GM10248 (cell line): ENCODE measurements at regions not wholly inside any gene's neighbourhood (a gene's known extent, or its start where the extent isn't known, plus 50 kb on each side); places are given as distances from the start of the nearest gene placed in this dataset.

ENCODE experiments used
- CTCF ChIA-PET: fragments of 300-600 bp; sonication (Branson Sonifier 250); formaldehyde crosslinking; extraction: SDS; loops from one replicate; lab custom pipeline; 2021; ENCODE audit warnings: antibody characterized with exemption; lab: Yijun Ruan, JAX
- POLR2A ChIA-PET: fragments of 350-650 bp; sonication (Branson Sonifier 250); formaldehyde crosslinking; extraction: SDS; loops from one replicate; lab custom pipeline; 2020; ENCODE audit warnings: antibody characterized with exemption; lab: Yijun Ruan, JAX
- DNase-seq: peaks from one replicate; pipeline ENCODE4 v3.0.0; 2012; ENCODE audit errors: extremely low spot score
- CTCF ChIP-seq: IDR thresholded peaks from 2 replicates; pipeline ENCODE4 v1.5.1; 2012; ENCODE audit warnings: mild to moderate bottlenecking, low read depth; ENCODE audit errors: extremely low read depth, missing control alignments, control extremely low read depth

- no peak for DNase-seq
- CTCF ChIA-PET, result interaction anchor here (1.0 to 1.5 kb wide), 5 partner anchors 9 to 465 kb away, joined by 3 to 7 read pairs (median 4); no protein-coding TSS in a partner anchor
- POLR2A ChIA-PET, result no interaction called here
- no peak for TF ChIP-seq CTCF
Measured at GRCh38 chr5:174328631-174329299, 283.3 kb downstream of the NSG2 start.

GRCh38 chr5:174329738-174330137, 284.2 kb downstream of the NSG2 start:
- ChIA-PET POLR2A (no interaction called here), CTCF (interaction anchor here (1.4 to 1.5 kb wide), 4 partner anchors 10 to 284 kb away, joined by 3 to 7 read pairs (median 6); partner anchors contain the start of gene NSG2)
- no peak for TF ChIP-seq CTCF
- DNase-seq, result no peak

DNA sequence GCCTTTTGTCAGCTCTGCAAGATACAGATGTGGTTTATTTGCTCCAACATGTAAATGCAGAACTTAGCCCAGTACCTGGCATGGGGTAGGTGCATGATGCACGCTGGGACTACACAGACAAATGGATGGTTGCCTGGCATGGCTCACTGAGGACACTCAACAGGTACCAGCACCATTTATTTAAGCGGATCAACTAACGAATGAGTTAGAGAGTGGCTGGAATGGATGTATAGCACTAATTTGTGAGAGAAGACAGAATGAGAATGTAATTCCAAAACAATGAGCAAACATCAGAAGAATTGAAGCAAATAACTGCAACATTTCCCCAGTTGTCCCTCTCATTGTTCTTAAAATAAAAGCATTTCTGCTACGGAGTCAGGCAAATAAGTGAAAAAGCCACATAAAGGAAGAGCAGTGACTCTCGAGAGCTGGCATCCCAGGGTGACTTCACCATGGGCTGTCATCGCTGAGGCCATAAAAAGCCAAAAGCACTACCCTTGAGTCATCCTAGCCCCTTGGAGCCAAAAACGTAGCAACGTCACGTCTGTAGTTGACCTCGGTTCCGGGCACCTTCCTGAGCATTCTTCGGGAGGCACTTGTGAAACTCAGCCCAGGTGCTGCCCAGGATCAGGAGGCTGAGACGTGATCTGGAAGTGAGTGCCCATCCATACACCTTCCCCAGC, 290.3 kb downstream of the NSG2 start:
- CTCF ChIA-PET, result interaction anchor here (1.4 to 2.7 kb wide), 4 partner anchors 9 to 24 kb away, joined by 3 to 10 read pairs (median 6); no protein-coding TSS in a partner anchor
- no peak for DNase-seq

DNA sequence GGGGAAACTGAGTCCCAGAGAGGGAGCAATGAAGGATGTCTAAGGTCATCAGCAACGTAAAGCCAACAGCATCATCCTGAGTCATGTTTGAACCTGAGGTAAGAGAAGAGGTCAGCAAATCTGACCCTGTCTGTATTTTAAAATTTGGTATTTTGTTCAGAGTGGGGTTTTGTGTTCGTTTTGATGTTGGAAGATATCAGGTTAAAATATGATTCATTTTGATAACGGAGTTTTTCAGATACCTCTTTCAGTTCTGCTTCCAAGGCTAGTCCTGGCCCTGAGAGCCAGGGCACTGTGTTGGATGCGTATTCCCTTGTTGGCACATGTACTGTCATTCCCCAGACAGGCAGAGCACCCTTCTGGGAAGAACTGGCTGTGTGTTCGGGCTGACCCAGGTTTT, 291.0 kb downstream of the NSG2 start:
- ChIA-PET CTCF (interaction anchor here (1.5 to 1.7 kb wide), 2 partner anchors 9 to 12 kb away, joined by 3 read pairs; no protein-coding TSS in a partner anchor), POLR2A (no interaction called here)
- TF ChIP-seq CTCF, result no peak
- DNase-seq, result no peak

More for the DNA sequence above, 290.3 kb downstream of the NSG2 start:
- POLR2A ChIA-PET, result no interaction called here
- no peak for TF ChIP-seq CTCF

DNA sequence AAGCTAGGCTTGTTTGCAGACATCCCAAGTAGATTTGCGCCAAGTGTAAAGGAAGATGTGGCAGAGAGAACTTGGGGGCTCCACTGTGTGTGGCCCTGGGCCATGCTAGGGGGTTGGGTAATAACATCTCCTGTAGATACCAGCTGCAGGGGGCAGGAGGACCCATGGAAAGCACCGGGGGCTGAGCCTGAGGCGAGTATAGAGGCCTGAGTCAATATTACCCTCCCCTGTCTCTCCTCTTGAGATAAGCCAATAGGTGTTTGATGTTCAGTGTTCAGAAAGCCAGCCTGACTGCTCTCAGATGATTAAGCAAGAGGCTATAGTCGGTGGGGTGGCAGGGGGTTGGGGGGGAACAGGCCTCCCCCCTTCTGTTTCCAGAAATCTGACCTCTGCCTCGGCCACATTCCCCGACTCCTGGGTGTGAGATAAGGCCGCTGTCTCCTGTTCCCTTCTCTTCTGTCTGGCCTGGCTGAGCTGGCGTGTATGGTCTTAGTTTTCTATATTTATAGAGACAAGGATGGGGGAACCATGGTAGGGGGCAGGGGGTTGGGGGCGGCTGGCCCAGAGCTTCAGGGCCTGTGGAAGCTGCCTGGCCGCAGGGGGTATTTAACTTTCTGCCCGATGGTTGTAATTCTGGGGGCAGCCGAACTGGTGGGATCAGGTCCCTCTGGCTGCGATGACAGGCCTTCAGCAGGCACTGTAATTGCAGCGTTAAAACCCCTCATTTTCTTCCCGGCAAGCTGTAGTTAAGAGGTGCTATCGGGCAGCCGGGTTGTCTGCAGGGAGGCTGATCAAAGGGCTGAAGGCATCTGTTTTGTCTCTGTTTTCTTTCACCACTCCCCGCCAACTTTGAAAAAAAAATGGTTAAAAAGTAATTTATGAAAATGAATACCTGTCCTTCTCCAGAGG, 292.0 kb downstream of the NSG2 start:
- no peak for DNase-seq
- POLR2A ChIA-PET, result no interaction called here
- TF ChIP-seq CTCF, result no peak
- CTCF ChIA-PET, result interaction anchor here (1.7 kb wide), 1 partner anchor 11 kb away, joined by 3 read pairs; no protein-coding TSS in a partner anchor

DNA sequence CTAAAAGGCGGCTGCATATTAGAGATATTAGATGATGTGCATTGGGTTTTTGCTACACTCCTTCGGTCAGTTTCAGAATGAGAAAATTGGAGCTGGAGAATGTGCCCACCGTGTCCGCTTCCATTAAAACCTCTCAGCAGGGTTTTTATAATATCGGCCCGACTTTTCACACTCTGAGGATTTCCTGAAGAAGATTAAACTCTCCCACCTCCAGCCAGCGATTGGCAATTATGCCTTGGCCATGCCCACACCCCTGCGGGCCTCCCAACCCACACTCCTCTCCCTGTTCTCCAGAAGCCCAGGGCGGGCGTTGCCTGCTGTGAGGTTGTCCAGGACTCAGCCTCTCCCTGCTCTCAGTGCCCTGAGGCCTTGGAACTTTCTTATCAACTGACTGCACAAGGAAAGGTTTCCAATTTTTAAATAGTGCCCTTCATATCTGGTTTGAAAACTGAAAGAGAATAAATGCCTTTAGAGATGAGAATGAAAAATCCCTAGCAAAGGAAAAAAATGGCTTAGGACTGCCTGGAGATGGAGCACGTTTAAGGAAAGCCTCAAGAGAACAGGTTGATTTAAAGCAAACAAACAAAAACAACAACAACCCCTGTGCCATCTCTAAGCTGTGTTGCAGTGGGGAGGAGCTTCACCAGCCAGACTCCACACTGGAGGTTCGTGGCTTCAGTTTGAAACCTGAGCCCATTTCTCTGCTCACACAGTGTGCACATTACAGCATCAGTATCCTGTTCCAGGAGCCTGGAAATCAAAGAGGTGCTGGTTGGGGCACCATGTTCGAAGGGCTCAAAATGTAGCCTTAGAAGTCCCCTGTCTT, 292.9 kb downstream of the NSG2 start:
- TF ChIP-seq CTCF, result no peak
- ChIA-PET POLR2A (no interaction called here), CTCF (interaction anchor here (0.9 to 1.7 kb wide), 2 partner anchors 10 to 11 kb away, joined by 3 read pairs; no protein-coding TSS in a partner anchor)

More for the DNA sequence above, 292.9 kb downstream of the NSG2 start:
- no peak for DNase-seq
